Limb (tissue), 2 donors: ENCODE measurements at regions not wholly inside any gene's neighbourhood (a gene's known extent, or its start where the extent isn't known, plus 50 kb on each side); places are given as distances from the start of the nearest gene placed in this dataset.

Experiments used
- DNase-seq, 2 donors: peaks; one replicate each; pipeline ENCODE4 v3.0.0-alpha.2; 2016; ENCODE audit errors: extremely low spot score in 2 of 2

- DNase-seq = no peak
These were observed 241.2 kb downstream of the CASP12 start for GRCh38 chr11:104657083-104657482.

DNA sequence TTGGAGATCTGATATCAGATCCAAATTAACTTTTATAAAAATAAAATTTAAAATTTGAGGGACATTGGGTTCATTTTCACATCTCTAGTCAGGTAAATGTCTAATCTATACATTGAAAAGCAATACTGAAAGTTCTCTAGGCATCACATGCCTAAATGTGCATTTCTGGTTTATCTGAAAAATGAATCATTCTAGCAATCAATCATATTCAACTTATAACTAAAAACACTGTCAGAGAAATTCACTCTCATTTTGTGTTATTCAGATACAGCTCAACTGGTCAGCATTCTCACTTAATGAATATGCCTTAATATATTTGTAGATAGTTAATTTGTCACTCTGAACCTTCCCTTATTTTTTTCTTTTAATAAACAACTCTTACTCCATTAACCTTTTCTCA, 243.2 kb downstream of the CASP12 start:
- no peak for DNase-seq

DNA sequence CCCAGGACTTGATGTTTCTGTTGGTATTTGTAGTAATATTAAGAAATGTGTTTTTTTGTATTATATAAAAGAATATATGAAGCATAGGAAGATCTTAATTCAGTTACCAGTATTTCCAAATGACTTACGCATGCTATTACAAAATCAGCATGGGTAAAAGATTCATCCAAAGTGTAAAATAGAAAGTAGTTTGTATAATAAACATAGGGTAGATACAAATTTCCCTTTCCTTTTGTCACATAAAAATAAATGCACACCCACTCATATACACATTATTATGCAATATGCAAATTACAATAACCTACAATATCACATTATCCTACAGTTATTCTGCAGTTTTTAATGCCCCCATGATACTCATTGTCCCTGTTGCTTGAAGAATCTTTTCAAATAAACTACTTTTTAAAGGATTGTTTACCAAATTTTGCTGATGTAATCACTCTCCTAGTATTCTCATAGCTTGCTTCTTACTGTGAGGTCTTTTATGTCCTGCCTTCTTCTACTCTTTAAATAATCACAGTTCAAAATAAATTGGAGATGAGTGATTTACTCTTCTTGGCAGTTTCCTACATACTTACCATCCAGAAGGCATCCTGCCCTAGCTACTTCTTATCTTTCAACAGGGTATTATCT, 244.0 kb downstream of the CASP12 start:
- no peak for DNase-seq

DNA sequence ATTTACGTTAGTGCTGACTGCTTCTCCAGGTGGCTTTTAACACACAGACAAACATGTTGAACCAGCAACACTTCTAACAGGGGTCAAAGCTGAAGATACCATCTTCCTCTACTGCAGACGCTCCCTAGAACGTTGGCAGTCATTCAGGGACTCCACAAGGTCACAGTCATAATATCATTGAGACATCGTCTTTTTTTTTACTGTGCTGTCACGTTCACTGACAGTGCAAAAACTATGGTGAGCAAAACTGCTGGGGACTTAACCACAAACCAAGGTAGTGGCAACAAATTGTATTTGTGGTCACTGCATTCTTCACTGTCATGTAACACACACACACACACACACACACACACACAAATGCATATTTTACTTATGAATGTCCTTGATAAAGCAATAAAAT, 244.9 kb downstream of the CASP12 start:
- DNase-seq = no peak

DNA sequence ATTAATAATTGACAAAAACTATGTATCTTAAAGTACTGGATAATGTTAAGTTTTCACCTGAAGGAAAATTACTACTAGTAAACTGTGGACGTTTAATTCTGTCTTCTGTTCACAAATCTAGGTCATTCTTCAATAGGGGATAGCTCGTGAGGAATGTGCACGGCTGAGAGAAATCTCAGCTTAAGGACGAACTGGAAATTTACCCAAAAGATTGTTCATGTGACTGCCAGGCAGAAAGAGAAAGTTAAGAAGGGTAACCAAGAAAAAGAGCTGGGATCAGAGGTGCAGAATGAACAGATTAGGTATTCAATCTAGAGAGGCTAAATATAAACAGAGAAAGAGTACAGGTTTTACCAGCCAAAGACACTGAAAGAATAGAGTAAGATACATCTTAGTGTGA, 245.3 kb downstream of the CASP12 start:
- no peak for DNase-seq

DNA sequence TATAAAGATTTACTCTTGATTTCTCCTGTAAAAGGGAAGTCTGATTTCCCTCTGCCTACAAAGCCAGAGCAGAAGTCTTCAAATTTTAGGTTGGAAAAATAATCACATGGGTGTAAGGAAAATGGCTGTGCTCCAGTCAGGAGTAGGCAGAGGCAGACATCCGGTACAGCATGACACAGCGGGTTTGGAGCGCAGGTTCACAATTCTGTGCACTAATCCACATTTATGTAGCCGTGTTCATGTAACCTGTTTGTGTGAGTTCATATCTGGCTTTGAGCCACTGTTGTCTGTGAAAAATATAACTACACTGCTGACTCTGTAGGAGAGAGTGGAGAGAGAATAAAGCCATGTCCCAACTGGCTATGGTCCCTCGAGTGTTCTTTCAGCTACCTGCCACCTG, 248.0 kb downstream of the CASP12 start:
- DNase-seq = no peak

DNA sequence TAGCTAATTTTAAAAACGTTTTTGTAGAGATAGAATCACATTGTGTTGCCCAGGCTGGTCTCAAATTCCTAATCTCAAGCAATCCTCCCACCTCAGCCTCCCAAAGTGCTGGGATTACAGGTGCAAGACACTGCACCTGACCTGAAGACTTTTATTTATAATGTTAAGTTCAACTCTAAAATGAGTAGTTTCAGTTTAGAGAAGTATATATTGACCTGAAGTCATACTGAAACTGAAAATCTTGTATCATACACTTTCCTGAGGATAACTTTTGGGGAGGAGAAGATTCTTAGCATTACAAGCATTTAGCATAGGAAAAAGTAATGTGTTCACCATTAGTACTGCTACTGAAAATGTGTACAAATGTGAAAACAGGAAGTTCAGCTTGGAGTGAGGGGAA, 249.3 kb downstream of the CASP12 start:
- no peak for DNase-seq

DNA sequence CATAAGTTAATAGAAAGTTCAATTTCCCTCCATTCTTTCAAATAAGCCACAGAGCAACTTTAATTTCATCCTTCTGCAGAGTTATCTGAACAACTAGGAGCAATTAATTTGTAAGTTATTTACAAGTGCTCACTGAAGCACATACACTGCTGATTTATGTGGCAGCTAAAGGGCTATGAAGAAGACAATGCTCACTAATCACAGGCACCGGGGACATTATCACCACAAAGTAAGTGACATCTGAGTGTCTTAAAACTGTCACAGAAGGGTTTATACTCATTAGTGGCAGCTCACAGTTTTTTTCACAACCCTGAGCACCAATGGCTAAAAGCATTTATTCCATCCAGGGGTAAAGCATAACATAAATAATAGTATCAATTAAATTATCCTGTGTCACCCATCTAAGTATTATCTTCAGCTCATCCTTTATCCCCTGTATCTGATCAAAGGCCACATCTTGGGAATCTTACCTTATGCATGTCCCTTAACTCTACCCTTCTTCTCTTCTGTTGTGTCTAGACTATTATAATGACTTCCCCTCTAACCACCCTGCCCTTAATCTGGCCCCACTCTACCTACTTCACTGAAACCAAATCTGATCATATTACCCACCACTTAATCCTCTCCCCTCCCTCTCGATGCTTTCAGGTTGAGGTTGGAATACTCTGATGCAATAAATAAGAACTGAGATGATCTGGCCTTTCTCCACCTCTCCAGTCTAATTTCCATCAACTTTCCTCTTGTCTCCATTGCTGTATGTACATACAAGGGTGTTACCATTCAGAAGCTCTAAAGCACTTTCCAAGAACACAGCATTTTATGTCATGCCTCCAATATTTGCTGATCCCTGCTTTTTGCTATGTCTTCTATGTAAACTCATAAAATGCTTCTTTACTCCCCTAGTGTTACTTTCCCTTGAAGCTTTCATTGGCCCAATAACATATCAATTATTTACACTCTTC, 252.7 kb downstream of the CASP12 start:
- DNase-seq = no peak

DNA sequence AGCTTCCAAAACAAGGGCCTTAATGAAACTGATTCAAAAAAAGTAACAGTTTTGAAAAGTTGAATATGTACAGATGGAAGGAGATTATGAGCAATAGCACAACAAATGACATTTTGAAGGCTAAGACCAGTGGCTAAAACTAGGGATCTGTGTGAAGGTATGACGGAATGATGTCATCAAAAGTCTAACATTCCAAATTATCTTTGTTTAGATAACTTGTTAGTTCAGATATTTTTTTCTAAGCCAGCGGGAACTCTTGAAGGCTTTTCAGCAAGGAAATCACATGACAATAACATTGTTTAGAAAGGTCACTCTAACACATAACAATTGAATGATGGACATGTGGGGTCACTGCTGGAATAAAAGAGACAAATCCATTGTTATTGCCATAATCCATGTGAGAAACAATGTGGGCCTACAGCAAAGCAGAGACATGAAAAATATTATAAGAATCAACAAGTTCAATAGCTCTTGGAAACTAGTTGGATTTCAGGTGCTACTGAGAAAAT, 260.5 kb downstream of the CASP12 start:
- DNase-seq = no peak

- no peak for DNase-seq
These were observed 265.0 kb downstream of the CASP12 start for GRCh38 chr11:104633226-104633625.

DNA sequence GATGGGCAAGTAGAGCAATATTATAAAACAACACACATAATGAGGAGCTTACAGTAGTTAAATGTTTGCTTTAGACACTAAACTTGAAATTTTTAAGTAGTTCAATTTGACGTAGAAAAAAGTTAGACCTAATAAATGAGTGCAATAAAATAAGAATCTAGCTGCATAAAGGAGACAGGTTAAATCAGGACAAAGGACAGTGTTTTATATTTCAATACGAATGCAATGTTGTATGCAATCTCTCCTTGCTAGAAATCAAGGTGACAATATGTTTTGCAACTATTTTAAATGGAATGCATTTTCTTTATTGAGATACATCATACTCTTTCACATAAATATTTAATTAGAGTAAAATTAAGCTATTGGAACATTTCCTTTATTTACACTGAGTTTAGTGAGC, 267.9 kb downstream of the CASP12 start:
- no peak for DNase-seq

DNA sequence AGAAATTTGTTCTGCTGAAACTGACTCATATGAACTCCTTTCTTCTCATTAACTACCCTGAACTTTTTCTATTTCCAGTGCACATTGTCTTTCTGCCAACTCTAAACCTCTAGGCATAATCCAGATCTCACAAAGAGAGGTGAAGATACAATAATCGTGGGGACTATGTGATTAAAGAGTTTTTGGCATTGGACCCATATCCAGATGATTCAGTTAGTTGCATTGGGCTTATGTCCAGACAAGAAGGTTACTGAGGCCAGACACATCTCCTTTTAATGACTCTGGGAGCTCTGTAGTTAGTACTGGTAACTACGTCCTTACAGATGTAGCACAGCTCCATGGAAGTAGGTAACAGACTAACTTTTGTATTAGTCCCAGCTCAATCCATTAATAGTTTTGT, 273.0 kb downstream of the CASP12 start:
- no peak for DNase-seq

- DNase-seq = no peak
These were observed 274.2 kb downstream of the CASP12 start for GRCh38 chr11:104624021-104624420.

DNA sequence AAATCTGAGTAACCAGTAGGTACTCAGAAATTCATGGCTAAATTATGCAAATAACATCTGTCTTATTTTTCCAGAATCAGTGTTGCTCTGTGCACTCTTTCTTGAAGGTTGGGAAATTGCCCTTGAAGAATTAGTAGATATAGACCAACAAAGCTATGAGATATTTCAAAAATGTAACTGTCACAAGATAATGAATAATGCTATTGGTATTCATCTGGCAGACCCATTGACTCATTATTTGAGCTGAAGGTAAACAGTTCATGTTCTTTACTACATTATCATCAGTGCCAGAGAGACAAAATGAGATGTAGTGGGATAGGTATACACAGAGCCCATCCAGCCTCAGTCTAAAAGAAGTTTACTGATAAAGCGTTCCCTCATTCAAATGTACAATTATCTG, 274.7 kb downstream of the CASP12 start:
- no peak for DNase-seq

- DNase-seq = no peak
These were observed 277.3 kb downstream of the CASP12 start for GRCh38 chr11:104620991-104621390.

DNA sequence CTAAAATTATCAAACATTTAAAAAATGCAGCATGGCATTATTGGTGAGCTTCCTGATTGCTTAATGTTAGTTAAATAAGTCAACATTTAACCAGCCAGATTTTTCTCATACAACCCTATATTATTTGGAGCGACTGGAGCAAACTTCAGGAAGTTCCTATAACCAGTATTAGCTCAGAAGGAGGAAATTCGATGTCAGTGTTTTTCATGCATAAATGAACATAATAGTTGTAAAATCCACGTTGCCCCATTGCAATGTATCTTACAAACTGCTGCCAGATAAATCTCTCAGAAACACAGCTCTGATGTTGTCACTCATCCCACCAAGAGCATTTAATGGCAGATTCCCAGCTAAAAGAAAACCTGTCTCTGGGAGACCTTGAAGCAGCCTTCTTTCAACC, 278.5 kb downstream of the CASP12 start:
- DNase-seq = no peak

DNA sequence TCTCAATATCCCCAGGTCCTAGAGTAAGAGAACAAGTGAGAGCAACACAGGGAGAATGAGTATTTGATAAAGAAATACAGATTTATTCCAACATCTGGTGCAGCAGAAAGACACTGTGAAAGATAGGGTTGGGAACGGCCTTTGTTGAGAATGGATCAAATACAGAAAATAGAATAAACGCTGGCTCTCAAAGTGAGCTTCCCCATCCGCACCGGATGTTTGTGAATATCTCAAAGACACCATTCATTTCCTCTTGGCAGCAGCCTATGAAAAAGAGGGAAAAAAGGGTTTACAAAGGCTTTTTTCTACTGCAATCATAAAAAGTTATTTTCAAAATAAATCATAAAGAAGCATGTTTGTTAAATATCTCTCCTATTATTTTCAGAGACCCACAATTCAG, 279.3 kb downstream of the CASP12 start:
- DNase-seq = no peak

DNA sequence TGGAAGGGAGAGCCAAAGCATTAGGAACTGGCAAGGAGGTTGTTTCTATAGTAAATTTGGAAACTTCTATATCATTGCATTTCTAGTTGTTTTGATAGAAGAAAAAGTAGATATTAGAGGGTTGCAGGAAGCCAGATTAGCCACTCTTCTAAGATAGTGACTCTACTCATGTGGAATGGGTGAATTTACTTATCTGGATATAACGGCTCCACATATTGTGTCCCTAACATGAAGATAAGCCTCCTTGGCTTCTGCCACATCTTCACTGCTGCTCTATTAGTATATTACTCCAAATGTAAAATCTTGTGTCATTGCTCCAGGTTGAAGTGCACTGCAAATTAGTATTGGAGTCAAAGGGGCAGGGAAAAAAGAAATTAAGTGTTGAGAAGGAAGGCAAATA, 283.3 kb downstream of the CASP12 start:
- DNase-seq = no peak

DNA sequence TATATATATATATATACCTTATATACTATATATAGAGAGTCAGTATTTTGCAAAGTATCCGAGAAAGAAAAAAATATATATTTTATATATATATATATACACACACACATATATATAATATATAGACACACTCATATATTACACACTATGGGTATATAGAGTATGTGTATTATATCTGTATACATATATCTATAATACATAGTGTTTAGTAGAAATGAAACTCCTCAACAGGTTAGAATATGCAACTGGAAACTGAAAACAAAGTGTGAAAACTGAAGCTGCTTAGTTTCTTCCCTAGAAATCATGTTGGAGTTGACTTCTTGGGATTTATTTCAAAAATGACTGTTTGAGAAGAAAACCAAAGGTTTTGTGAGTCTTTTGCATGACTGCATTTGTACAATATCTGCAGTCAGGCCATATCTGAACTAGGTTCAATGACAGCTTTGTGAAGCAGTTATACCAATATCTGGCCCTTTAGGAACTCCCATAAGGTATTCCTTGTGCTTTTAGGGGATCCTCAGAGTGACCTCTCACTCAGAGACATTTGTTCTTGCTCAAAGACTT, 284.1 kb downstream of the CASP12 start:
- no peak for DNase-seq

DNA sequence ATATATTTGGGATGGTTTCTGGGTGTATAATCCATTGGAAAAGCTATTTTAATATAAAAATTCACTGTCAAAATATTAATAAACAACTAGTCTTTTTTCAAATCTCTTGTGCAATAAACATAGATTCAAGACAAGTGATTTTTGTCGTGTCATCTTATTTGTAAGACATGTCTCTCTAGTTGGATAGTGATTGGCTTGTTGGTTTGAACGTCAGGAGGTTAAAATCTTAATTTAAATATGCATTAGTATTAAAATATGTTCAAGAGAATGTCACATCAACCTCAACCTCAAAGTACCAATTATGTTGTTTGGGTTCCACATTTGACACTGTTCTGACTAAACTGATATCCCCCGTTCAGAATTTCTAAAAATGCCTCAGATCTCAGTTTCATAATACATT, 287.6 kb downstream of the CASP12 start:
- no peak for DNase-seq

GRCh38 chr11:104609311-104610085, 288.8 kb downstream of the CASP12 start:
- peak; percentile 32 to 55 for DNase-seq

DNA sequence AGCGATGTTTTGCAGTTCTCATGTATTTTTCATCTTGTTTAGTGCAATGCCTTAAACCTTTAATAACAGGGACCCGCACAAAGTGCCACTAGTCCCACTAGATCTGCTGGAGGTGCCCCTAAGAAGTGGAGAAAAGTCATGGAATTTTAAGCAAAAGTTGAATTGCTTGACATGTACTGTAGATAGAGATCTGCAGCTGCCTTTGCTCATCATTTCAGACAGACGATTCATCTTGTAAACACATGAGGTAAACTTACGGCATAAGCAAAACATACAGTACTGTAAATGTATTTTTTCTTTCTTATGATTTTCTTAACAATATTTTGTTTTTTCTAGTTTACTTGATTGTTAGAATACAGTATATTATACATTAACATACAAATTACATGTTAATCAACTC, 295.6 kb downstream of the CASP12 start:
- DNase-seq = no peak
